ENCODE measurements at regions not wholly inside any gene's neighbourhood (a gene's known extent, or its start where the extent isn't known, plus 50 kb on each side); places are given as distances from the start of the nearest gene placed in this dataset.

DNA sequence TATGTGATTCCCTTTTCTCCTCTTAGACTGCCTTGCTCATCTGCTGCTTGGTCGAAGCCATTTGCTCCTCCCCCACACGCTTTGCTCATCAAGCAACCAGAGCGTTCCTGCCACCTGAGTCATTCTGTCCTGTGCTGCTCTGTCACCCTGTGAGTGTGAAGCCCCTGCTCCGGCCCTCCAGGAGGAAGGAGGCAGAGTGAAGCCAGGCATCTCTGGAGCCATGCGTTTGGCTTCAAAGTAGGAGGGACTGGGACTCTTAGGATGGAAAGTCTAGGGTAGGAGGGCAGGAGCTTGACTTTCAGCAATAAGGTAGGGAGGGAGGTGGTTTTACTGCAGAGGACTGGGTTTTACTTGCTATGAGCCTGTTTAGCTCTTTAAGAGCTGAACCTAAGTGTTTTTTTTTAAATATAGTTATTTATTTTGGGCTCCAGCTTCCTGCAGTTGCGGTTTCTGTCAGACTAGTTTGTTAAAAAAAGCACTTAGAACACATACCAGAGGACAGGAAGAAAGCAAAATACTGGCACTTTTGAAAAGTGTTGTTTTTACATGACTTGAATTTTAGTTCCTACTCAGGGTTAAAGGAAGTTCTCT lies 63.6 kb downstream of the SPINK2 start:
- TF ChIP-seq POLR2A (IDR thresholded peaks at IDR 0.05) (no peak), POLR2AphosphoS5 (IDR thresholded peaks at IDR 0.05) (no peak)

Data from suprapubic skin (tissue), 4 donors.